Bronchial epithelial cell (primary cell): ENCODE measurements at regions not wholly inside any gene's neighbourhood (a gene's known extent, or its start where the extent isn't known, plus 50 kb on each side); places are given as distances from the start of the nearest gene placed in this dataset.
"Not testable (repeated sequence)": the region's sequence is repeated elsewhere in the genome, so short reads cannot be mapped to it uniquely, and the experiment has no call there.

Source experiments
- DNase-seq: peaks from one replicate; pipeline ENCODE4 v3.0.0-alpha.2; 2010; ENCODE audit warnings: low read depth
- FAIRE-seq: peaks from 2 replicates; lab custom pipeline; 2011; peaks lifted over from hg19 to GRCh38; lab: Jason Lieb, UNC
- H3K27me3 ChIP-seq: 2 replicates; pipeline ENCODE4 v1.5.1; 2011; ENCODE audit warnings: low read length; ENCODE audit not compliant: control insufficient read depth, insufficient read depth
- H3K36me3 ChIP-seq: 2 replicates; pipeline ENCODE4 v1.5.1; 2011; ENCODE audit warnings: low read length; ENCODE audit not compliant: control insufficient read depth, insufficient read depth
- H3K4me3 ChIP-seq: 2 replicates; pipeline ENCODE4 v1.5.1; 2011; ENCODE audit warnings: mild to moderate bottlenecking, low read depth, low read length, control low read depth

DNA sequence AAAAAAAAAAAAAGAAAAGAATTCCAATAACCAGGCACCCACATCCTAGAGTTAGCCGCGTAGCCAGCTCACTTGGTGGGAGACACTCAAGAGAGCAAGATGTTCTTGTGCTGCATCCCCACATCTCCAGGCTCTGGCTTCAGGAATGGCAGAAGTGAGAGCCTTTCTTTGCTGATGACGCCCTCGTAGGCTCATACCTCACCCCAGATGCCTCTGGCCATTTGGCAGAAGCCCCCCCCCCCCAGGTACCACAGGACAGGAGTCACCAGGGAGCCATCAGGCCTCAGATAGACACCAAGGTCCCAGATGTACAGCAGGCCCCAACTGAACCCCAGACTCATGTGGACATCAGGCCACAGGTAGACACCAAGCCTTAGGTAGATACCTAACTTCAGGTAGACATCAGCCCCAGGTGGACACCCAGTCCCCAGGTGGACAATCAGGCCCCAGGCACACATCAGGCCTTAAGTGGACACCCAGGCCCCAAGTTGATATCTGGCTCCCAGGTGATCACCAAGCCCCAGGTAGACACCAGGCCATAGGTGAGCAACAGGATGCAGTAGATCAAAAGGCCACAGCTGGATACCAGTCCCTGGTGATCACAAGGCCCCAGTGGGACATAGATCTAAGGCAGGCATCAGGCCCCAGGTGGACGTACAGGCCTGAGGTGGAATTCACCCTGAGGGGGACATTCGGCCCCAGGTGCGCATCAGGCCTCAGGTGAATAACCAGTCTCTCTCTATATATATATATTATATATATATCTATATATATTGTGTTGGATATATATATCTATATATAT lies 202.5 kb downstream of the POTEM start:
- not testable (repeated sequence) for FAIRE-seq, DNase-seq

DNA sequence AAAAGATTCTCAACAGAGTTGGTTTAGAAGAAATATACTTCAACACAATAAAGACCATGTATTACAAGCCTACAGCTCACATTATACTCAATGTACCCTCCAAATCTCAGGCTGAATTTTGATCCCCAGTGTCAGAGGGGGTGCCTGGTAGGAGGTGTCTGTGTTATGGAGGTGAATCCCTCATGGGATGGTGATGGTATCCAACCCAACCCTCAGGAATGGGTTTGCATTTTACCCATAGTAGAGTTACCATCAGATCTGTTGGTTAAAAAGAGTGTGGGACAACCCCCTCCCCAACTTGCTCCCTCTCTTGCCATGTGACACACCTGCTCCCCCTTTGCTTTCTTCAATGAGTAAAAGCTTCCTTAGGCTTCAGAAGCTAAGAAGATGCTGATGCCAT lies 205.5 kb downstream of the POTEM start:
- not testable (repeated sequence) for H3K27me3 ChIP-seq, H3K36me3 ChIP-seq, H3K4me3 ChIP-seq, DNase-seq, FAIRE-seq

More for the DNA sequence above, 202.5 kb downstream of the POTEM start:
- not testable (repeated sequence) for H3K36me3 ChIP-seq, H3K4me3 ChIP-seq, H3K27me3 ChIP-seq

DNA sequence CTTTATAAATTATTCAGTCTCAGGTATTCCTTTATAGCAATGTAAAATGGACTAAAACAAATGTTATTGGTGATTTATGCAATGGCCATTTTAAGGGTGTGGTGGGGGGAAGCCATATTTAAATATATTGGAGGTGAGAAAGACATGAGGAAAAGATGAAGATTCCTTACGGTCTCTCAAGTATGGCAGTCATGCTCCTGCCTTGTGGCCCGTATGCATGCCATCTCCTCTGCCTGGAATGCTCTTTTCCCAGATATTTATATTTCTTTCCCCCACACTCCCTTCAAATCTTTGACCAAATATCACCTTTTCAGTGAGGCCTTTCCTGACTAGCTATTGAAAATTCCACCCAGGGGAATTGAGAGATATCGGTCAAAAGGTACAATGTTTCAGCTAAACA lies 206.0 kb downstream of the POTEM start:
- not testable (repeated sequence) for H3K36me3 ChIP-seq, FAIRE-seq, H3K27me3 ChIP-seq, H3K4me3 ChIP-seq, DNase-seq

DNA sequence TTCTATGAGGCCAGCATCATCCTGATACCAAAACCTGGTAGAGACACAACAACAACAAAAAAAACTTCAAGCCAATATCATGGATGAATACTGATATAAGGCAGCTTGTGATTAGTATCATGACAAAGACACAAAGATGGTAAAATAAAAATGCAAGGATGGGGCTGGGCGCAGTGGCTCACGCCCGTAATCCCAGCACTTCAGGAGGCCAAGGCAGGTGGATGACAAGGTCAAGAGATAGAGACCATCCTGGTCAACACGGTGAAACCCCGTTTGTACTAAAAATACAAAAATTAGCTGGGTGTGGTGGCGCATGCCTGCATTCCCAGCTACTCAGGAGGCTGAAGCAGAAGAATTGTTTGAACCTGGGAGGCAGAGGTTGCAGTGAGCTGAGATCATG lies 210.2 kb downstream of the POTEM start:
- not testable (repeated sequence) for FAIRE-seq, H3K4me3 ChIP-seq, H3K27me3 ChIP-seq, H3K36me3 ChIP-seq, DNase-seq

DNA sequence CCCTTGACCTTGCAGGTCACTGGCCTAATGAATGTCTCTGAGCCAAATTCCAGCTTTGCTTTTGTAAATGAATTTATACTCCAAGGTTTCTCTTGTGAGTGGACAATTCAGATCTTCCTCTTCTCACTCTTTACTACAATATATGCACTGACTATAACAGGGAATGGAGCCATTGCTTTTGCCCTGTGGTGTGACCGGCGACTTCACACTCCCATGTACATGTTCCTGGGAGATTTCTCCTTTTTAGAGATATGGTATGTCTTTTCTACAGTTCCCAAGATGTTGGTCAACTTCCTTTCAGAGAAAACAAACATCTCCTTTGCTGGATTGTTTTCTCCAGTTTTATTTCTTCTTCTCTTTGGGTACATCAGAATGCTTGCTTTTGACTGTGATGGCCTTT lies 213.1 kb downstream of the POTEM start:
- not testable (repeated sequence) for H3K36me3 ChIP-seq, H3K4me3 ChIP-seq, H3K27me3 ChIP-seq, DNase-seq, FAIRE-seq

DNA sequence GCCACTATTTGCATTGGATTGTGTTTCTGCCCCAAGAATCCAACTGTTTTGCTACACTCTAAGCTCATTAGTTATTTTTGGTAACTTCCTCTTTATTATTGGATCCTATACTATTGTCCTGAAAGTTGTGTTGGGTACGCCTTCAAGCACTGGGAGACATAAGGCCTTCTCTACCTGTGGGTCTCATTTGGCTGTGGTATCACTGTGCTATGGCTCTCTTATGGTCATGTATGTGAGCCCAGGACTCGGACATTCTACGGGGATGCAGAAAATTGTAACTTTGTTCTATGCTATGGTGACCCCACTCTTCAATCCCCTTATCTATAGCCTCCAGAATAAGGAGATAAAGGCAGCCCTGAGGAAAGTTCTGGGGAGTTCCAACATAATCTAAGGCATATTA lies 213.6 kb downstream of the POTEM start:
- not testable (repeated sequence) for FAIRE-seq, H3K36me3 ChIP-seq, H3K27me3 ChIP-seq, DNase-seq, H3K4me3 ChIP-seq

DNA sequence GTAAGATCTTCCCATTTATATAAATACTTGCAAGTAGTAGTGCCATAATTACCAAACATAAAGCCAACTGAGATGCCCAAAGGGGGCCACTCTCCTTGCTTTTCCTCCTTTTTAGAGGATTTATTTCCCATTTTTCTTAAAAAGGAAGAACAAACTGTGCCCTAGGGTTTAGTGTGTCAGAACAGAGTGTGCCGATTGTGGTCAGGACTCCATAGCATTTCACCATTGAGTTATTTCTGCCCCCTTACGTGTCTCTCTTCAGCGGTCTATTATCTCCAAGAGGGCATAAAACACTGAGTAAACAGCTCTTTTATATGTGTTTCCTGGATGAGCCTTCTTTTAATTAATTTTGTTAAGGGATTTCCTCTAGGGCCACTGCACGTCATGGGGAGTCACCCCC lies 227.9 kb downstream of the POTEM start:
- not testable (repeated sequence) for H3K36me3 ChIP-seq, DNase-seq, H3K27me3 ChIP-seq, FAIRE-seq, H3K4me3 ChIP-seq

DNA sequence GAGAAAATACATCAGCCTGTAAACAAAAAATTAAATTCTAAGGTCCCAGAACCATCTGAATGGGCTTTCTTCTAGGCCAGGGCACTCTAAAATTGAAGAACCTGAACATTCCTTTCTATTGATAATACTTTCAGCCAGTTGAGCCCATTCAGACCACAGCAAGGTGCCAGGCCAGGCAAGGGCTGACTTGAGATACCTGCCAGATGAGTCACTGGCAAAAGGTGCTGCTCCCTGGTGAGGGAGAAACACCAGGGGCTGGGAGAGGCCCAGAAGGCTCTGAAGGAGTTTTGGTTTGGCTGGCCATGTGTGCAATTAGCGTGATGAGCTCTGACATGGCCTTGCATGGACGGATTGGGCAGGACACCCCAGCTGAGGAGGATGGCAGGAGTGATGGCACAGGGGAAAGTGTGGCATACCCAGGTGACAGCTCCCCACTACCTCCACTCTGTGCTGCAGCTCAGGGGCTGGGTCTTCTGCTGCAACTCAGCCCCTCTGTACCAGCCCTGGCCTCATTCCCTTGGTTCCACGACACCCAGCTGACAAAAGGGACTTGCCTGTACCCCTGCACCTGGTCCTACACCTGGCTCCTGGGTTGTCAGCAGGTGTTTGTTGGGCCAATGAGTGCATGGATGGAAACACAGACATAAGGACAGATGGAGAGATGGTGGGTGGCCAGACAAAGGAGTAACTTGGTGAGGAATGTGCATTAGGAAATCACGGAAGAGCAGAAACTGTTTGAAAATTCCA lies 230.4 kb downstream of the POTEM start:
- H3K36me3 ChIP-seq, H3K27me3 ChIP-seq, H3K4me3 ChIP-seq, DNase-seq: not testable (repeated sequence)
- FAIRE-seq = peak; percentile 23

DNA sequence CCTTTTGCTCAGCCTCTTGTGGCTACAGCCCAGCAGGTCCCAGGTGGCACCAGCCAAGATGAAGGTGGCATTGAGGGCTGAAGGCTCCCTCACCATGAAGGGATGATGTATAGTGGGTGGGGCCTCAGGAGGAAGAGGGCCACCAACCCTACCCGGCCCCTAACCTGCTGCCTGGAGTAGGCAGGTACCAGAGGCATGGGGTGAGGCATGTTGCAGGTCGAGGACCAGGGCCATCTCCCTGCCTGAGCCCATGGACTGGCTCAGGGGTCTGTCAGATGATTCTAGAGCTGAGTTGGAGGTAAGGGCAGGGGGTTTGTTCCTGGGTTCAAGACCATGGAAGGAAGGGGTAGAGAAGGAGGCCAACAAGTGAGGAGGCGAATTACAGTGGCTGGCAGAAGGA lies 231.1 kb downstream of the POTEM start:
- not testable (repeated sequence) for FAIRE-seq, H3K27me3 ChIP-seq, DNase-seq, H3K4me3 ChIP-seq, H3K36me3 ChIP-seq

DNA sequence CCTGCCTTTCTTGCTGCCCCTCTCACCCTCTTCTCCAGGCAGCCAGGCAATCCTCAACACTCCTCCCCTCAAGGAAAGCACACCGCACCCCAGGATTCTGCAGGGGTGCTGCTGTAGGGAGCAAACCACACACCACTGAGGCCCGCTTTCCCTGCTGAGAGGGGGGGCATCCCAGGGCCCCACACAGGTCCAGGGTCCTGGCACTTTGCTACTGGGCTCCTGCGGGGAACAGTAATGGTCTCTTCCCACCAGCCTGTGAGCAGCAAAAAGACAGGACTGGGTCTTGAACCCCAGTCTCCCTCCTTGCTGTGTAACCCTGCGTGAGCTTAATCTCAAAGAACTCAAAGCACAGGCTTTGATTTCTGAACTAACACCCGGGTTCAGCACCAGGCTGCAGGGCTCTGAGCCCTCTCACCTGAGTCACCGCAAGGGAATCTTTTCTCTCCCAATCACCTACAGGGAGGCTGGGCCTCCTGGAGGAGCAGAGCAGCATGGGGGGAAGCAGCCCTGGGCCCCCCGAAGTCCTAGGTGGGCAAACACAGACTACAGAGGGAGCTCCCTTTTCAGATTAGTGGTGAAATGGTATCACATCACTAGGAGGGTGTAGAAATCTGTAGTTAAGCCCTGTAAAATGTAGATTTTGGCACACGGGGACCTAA lies 232.6 kb downstream of the POTEG start:
- not testable (repeated sequence) for H3K4me3 ChIP-seq, H3K27me3 ChIP-seq, FAIRE-seq, DNase-seq, H3K36me3 ChIP-seq

DNA sequence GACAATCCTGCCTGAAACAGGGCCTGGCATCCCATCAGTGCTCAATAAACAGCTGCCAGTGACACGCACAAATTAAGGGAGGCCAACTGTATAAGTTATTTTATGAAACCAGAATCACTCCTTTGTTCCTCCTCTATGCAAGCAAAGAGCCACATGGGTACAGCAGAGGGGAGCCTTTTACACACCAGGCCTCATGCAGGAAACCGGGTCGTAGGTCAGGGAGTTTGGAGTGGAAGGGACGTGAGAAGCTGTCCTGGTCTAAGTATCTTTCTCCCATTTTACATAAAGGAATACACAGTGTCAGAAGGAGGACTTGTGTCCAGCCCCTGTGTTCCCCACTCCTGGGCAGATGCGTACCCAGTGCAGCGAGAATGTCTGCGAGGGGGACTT lies 232.1 kb downstream of the POTEG start:
- H3K4me3 ChIP-seq, DNase-seq, FAIRE-seq, H3K27me3 ChIP-seq, H3K36me3 ChIP-seq: not testable (repeated sequence)

DNA sequence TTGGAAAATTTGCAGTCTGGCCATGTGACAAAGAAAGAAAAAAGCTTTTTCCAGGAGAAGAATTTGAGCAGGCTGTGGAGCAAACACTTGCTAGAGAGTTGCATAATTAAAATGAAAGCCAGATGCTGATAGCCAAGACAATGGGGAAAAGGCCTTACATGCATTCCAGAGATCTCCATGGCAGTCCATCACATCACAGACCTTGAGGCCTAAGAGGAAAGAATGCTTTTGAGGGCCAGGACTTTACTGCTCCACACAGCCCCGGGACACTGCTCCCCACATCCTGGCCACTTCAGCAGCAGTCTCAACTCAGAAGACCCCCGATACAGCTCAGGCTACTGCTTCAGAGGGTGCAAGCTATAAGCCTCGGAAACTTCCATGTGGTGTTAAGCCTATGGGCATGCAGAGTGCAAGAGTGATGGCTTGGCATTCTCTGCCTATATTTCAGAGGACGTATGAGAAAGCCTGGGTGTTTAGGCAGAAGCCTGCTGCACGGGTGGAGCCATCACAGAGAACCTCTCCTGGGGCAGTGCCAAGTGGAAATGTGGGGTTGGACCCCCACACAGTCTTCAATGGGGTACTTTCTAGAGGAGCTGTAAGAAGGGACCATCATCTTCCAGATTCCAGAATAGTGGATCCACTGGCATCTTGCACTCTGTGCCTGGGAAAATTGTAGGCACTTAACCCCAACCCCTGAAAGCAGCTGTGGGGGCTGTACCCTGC lies 230.7 kb downstream of the POTEG start:
- H3K4me3 ChIP-seq, H3K36me3 ChIP-seq, H3K27me3 ChIP-seq, FAIRE-seq, DNase-seq: not testable (repeated sequence)

DNA sequence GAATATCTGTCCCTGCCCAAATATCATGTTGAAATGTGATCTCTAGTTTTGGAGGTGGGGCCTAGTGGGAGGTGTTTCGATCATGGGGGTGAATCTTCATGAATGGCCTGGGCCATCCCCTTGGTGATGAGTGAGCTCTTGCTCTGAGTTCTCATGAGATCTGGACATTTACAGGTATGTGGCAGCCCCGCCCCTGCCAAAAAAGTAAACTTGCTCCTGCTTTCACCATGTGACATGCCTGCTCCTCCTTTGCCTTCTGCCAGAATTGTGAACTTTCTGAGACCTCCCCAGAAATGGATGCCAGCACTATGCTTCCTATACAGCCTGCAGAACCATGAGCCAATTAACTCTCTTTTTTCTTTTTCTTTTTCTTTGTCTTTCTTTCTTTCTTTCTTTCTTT lies 229.3 kb downstream of the POTEG start:
- not testable (repeated sequence) for H3K4me3 ChIP-seq, H3K36me3 ChIP-seq, H3K27me3 ChIP-seq, FAIRE-seq, DNase-seq

DNA sequence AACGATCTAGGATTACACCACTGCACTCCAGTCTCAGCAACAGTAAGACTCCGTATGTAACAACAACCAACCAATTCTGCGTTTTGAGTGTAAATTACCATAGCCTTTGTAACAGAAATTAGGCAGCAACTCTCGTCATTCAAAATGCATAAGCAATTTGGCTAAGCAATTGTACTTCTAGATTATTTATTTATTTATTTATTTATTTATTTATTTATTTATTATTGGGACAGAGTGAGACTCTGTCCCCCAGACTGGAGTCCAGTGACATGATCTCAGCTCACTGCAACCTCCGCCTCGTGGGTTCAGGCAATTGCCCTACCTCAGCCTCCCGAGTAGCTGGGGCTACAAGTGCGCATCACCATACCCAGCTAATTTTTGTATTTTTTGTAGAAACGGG lies 217.7 kb downstream of the POTEG start:
- FAIRE-seq, H3K36me3 ChIP-seq, H3K27me3 ChIP-seq, DNase-seq, H3K4me3 ChIP-seq: not testable (repeated sequence)
